CD4-positive, CD25-positive, alpha-beta regulatory T cell (primary cell): ENCODE measurements at regions not wholly inside any gene's neighbourhood (a gene's known extent, or its start where the extent isn't known, plus 50 kb on each side); places are given as distances from the start of the nearest gene placed in this dataset.
"Not testable (repeated sequence)": the region's sequence is repeated elsewhere in the genome, so short reads cannot be mapped to it uniquely, and the experiment has no call there.

ENCODE experiments used
- ATAC-seq, 2 donors: fragments of 150-1000 bp; cut with Tn5 transposase; one replicate each; pipeline ENCODE4 v1.10.0; 2021; ENCODE audit warnings: low read depth in 2 of 2, moderate number of reproducible peaks in 2 of 2, moderate library complexity in 1 of 2
- DNase-seq, 3 donors: peaks; one replicate each; pipeline versions ENCODE4 v3.0.0 to v3.0.0-alpha.2; 2012 to 2022; ENCODE audit warnings: mixed read lengths in 1 of 3
- H3K27ac ChIP-seq: one replicate; pipeline ENCODE4 v1.7.0; 2013; ENCODE audit warnings: mild to moderate bottlenecking, low read length; ENCODE audit not compliant: insufficient read depth, poor library complexity, severe bottlenecking
- H3K27me3 ChIP-seq: one replicate; pipeline ENCODE4 v1.7.0; 2013; ENCODE audit warnings: low read length; ENCODE audit not compliant: control insufficient read depth, insufficient read depth
- H3K36me3 ChIP-seq: one replicate; pipeline ENCODE4 v1.7.0; 2013; ENCODE audit warnings: mild to moderate bottlenecking, low read length, moderate library complexity; ENCODE audit not compliant: control insufficient read depth, insufficient read depth
- H3K4me1 ChIP-seq: 2 replicates; pipeline ENCODE4 v1.7.0; 2013; ENCODE audit warnings: mild to moderate bottlenecking, low read length; ENCODE audit not compliant: insufficient read depth, control insufficient read depth, poor library complexity, severe bottlenecking
- H3K4me3 ChIP-seq: one replicate; pipeline ENCODE4 v1.7.0; 2013; ENCODE audit warnings: low read depth, mild to moderate bottlenecking, low read length, moderate library complexity
- H3K9me3 ChIP-seq, 2 experiments: 1 replicate in 1 of 2; 2 replicates in 1 of 2; pipeline ENCODE4 v1.7.0; 2013; ENCODE audit warnings: low read length in 2 of 2, mild to moderate bottlenecking in 1 of 2, moderate library complexity in 1 of 2; ENCODE audit not compliant: control insufficient read depth in 2 of 2
- H3K27ac Mint-ChIP-seq, 3 donors: one replicate each; pipeline ENCODE4 v1.8.0; 2020 to 2022; ENCODE audit warnings: mild to moderate bottlenecking in 3 of 3, mixed read lengths in 3 of 3, moderate library complexity in 2 of 3
- H3K27me3 Mint-ChIP-seq: one replicate; pipeline ENCODE4 v1.8.0; 2022; ENCODE audit warnings: mild to moderate bottlenecking, mixed read lengths
- H3K36me3 Mint-ChIP-seq: one replicate; pipeline ENCODE4 v1.8.0; 2020; ENCODE audit warnings: mixed read lengths
- H3K4me1 Mint-ChIP-seq, 4 donors: one replicate each; pipeline ENCODE4 v1.8.0; 2020 to 2022; ENCODE audit warnings: mixed read lengths in 4 of 4, mild to moderate bottlenecking in 1 of 4
- H3K4me3 Mint-ChIP-seq, 4 donors: one replicate each; pipeline ENCODE4 v1.8.0; 2020 to 2022; ENCODE audit warnings: mild to moderate bottlenecking in 4 of 4, mixed read lengths in 4 of 4, moderate library complexity in 3 of 4
- H3K9me3 Mint-ChIP-seq, 7 donors: one replicate each; pipeline ENCODE4 v1.8.0; 2020 to 2022; ENCODE audit warnings: mixed read lengths in 7 of 7, mild to moderate bottlenecking in 3 of 7, moderate library complexity in 2 of 7

DNA sequence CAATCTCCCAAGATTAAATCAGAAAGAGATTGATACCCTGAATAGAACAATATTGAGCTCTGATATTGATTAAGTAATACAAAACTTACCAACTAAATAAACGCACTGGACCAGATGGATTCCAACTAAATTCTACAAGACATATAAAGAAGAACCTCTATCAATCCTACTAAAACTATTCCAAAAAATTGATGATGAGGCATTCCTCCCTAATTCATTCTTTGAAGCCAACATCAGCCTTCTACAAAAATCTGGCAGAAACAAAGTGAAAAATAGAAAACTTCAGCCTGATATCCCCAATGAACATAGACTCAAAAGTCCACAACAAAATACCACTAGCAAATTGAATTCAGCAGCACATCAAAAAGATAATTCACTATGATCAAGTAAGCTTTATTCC, 695.5 kb downstream of the NYAP2 start:
- H3K4me3 ChIP-seq, result no peak overlapping the region
- no peak for ATAC-seq
- no peaks in the 10 kb centered on the region for H3K4me1 Mint-ChIP-seq

DNA sequence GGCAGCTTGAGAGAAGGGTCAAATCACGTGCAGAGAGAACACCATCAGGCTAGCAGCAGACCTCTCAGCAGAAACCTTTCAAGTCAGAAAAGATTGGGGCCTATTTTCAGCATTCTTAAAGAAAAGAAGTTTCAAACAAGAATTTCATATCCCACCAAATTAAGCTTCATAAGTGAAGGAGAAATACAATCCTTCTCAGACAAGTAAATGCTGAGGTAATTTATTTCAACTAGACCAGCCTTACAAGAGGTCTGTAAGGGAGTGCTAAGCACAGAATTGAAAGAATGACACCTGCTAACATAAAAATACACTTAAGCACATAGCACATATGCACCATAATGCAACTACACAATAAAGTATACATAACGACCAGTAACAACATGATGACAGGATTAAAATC, 693.9 kb downstream of the NYAP2 start:
- H3K4me1 Mint-ChIP-seq, result no peaks in the 10 kb centered on the region
- DNase-seq, result no peak
- Histone ChIP-seq H3K27ac (no peak overlapping the region), H3K27me3 (no peaks in the 10 kb centered on the region), H3K4me1 (no peaks in the 10 kb centered on the region), H3K9me3 (no peaks in the 10 kb centered on the region), H3K36me3 (no peaks in the 10 kb centered on the region), H3K4me3 (no peak overlapping the region)
- H3K27me3 Mint-ChIP-seq, result no peaks in the 10 kb centered on the region
- no peak for ATAC-seq
- no peak overlapping the region for H3K27ac Mint-ChIP-seq
- peaks cover 0 to 8% (median 2%) of the 10 kb centered on the region in 7 donors for H3K9me3 Mint-ChIP-seq
- no peaks in the 10 kb centered on the region for H3K36me3 Mint-ChIP-seq
- no peak overlapping the region for H3K4me3 Mint-ChIP-seq

More for the DNA sequence above, 695.5 kb downstream of the NYAP2 start:
- H3K9me3 Mint-ChIP-seq, result peaks cover 0 to 8% (median 2%) of the 10 kb centered on the region in 7 donors
- no peaks in the 10 kb centered on the region for H3K27me3 Mint-ChIP-seq
- H3K4me3 Mint-ChIP-seq, result no peak overlapping the region
- Histone ChIP-seq H3K9me3 (no peaks in the 10 kb centered on the region), H3K4me1 (no peaks in the 10 kb centered on the region), H3K27ac (no peak overlapping the region), H3K27me3 (no peaks in the 10 kb centered on the region), H3K36me3 (no peaks in the 10 kb centered on the region)
- DNase-seq, result no peak
- H3K27ac Mint-ChIP-seq, result no peak overlapping the region
- no peaks in the 10 kb centered on the region for H3K36me3 Mint-ChIP-seq

DNA sequence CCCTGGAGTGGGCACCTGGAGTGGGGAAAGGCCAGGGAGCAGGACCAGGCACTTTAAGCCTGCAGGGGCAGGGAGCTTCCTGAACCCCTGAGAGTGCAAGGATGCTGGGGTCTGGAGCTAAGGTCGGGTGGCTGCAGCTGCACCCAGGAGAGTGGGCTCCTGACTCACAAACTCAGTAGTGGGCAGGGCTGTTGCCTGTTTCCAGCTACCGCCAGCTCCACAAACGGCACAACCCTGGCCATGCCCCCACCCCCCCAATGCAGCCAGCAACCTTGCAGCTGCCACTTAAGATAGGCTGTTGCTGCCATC, 688.8 kb downstream of the NYAP2 start:
- H3K36me3 ChIP-seq, result no peaks in the 10 kb centered on the region
- H3K9me3 Mint-ChIP-seq, result peaks cover 0 to 8% (median 0%) of the 10 kb centered on the region in 7 donors
- H3K36me3 Mint-ChIP-seq, result no peaks in the 10 kb centered on the region
- H3K27ac ChIP-seq, result no peak overlapping the region
- no peak overlapping the region for H3K4me3 Mint-ChIP-seq
- no peaks in the 10 kb centered on the region for H3K4me1 ChIP-seq
- ATAC-seq, result no peak
- H3K4me1 Mint-ChIP-seq, result no peaks in the 10 kb centered on the region
- H3K4me3 ChIP-seq, result no peak overlapping the region
- H3K27me3 Mint-ChIP-seq, result no peaks in the 10 kb centered on the region
- no peaks in the 10 kb centered on the region for H3K9me3 ChIP-seq
- DNase-seq, result no peak
- H3K27me3 ChIP-seq, result no peaks in the 10 kb centered on the region
- H3K27ac Mint-ChIP-seq, result no peak overlapping the region

DNA sequence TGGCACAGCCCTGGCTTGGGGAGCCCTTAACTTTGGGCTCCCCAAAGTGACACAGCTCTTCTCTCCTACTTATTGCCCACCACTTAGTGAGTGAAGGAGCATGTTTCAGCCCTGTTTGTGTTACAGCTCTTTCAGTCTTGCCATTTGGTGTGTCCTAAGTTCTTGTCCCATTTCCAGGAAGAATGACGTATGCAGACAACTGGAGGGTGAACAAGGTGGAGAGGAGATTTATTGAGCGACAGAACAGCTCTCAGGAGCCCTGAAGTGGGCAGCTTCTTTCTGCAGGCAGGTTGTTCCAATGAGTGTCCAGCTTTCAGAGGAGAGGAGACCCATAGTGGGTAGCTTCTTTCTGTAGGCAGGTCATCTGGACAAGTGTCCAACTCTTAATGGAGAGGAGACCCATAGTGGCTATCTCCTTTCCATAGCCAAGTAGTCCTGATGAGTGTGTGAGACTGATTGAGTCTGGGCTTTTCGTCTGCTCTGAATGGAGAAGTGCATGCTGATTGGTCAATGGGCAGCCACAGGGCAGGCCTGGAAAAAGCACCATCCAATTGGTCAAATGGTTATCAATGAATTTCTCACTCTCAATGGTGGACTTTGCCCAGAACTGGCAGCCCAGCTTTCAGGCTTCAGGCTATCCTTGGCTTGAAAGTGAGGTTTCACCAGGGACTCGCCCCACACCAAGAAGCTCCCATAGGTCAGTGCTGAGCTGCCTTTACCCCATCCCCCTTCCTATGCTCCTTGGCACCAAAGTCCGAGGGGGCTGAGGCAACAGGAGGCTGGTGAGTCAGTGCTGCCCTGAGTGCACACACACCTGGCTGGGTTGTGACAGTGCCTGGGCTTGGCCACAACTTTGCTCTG, 688.2 kb downstream of the NYAP2 start:
- no peak overlapping the region for H3K4me3 Mint-ChIP-seq

DNA sequence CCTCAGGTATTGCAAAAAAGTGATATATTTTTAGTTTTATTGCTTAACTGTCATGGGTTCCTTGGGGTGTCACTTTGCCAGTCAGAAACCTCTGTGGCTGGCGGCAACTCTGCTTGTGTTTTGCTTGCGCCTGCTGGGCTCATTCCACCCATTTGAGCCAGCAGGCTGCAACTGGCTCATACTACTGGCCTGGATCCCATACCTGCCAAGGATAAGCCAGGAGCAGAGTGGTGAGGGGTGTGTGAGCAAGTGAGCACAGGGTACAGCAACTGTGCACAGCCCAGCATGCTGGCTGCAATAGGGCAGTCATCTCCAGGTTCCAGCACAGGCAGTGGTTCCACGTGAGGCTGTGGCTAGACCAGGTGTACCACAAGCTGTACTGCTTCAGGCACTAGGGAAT, 687.5 kb downstream of the NYAP2 start:
- H3K4me1 Mint-ChIP-seq, result no peaks in the 10 kb centered on the region
- Histone ChIP-seq H3K36me3 (no peaks in the 10 kb centered on the region), H3K9me3 (no peaks in the 10 kb centered on the region), H3K27ac (no peak overlapping the region), H3K4me3 (no peak overlapping the region), H3K4me1 (no peaks in the 10 kb centered on the region), H3K27me3 (no peaks in the 10 kb centered on the region)
- H3K27me3 Mint-ChIP-seq, result no peaks in the 10 kb centered on the region
- H3K9me3 Mint-ChIP-seq, result peaks cover 0 to 7% (median 2%) of the 10 kb centered on the region in 7 donors
- no peaks in the 10 kb centered on the region for H3K36me3 Mint-ChIP-seq
- no peak overlapping the region for H3K27ac Mint-ChIP-seq
- no peak for DNase-seq
- no peak for ATAC-seq
- no peak overlapping the region for H3K4me3 Mint-ChIP-seq

More for the DNA sequence above, 688.2 kb downstream of the NYAP2 start:
- Mint-ChIP-seq H3K9me3 (peaks cover 0 to 7% (median 2%) of the 10 kb centered on the region in 7 donors), H3K27ac (no peak overlapping the region), H3K36me3 (no peaks in the 10 kb centered on the region), H3K4me1 (no peaks in the 10 kb centered on the region), H3K27me3 (no peaks in the 10 kb centered on the region)
- Histone ChIP-seq H3K27ac (no peak overlapping the region), H3K9me3 (no peaks in the 10 kb centered on the region), H3K27me3 (no peaks in the 10 kb centered on the region), H3K4me3 (no peak overlapping the region), H3K36me3 (no peaks in the 10 kb centered on the region), H3K4me1 (no peaks in the 10 kb centered on the region)
- DNase-seq, result no peak
- ATAC-seq, result no peak

DNA sequence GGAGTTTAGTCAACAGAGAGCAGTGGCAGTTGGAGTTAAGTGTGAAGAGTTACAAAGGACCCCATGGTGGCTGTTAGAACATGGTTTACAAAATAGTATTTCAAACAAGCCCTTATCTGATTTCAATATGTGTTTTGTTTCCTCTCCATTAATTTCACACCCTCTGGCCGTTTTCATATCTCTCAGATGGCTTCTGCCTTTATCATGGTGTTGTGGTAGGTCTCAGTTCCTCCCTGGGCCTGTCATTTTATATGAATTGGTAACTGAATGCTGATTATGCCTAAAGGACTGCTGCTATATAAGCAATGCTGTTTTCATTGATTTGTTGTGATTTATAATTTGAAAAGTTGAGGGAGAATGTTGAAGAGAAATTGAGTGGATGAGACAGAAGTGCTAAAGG, 686.7 kb downstream of the NYAP2 start:
- Histone ChIP-seq H3K9me3 (no peaks in the 10 kb centered on the region), H3K27me3 (no peaks in the 10 kb centered on the region), H3K36me3 (no peaks in the 10 kb centered on the region), H3K4me3 (no peak overlapping the region), H3K4me1 (no peaks in the 10 kb centered on the region), H3K27ac (no peak overlapping the region)
- Mint-ChIP-seq H3K36me3 (no peaks in the 10 kb centered on the region), H3K4me1 (no peaks in the 10 kb centered on the region), H3K27me3 (no peaks in the 10 kb centered on the region), H3K4me3 (no peak overlapping the region), H3K27ac (no peak overlapping the region), H3K9me3 (peaks cover 0 to 7% (median 2%) of the 10 kb centered on the region in 7 donors)
- no peak for ATAC-seq
- no peak for DNase-seq

DNA sequence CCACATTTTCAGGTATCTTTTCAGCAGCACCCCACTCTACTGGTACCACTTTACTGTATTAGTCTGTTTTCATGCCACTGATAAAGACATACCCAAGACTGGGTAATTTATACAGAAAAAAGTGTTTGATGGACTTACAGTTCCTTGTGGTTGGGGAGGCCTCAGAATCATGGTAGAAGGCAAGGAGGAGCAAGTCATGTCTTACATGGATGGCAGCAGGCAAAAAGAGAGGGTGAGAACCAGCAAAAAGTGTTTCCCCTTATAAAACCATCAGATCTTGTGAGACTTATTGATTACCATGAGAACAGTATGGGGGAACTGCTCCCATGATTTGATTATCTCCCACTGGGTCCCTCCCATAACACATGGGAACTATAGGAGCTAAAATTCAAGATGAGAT, 685.9 kb downstream of the NYAP2 start:
- H3K27ac ChIP-seq, H3K9me3 Mint-ChIP-seq, DNase-seq, ATAC-seq, H3K36me3 ChIP-seq, H3K4me3 ChIP-seq, H3K27me3 Mint-ChIP-seq, H3K27me3 ChIP-seq, H3K4me3 Mint-ChIP-seq, H3K36me3 Mint-ChIP-seq, H3K27ac Mint-ChIP-seq, H3K4me1 Mint-ChIP-seq, H3K4me1 ChIP-seq, H3K9me3 ChIP-seq: not testable (repeated sequence)

DNA sequence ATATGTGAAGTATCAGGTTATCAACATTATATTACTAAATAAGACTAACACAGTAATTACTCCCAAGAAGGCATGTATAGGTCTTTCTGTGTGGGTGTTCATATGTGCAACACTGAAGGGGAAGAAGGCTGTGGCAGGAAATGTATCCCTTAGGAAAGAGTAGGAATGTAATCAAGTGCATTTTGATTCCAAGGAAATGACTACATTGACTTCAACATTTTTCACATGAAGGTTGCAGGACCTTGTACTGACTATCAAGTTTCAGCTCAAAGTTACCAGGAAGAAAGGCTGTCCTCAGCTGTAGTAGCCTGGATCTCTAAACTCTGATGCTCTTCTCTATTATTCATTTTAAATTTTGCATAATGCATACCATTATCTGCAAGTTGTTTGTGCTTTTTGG, 680.8 kb downstream of the NYAP2 start:
- DNase-seq (no peak), ATAC-seq (no peak)
- Histone ChIP-seq H3K27me3 (no peaks in the 10 kb centered on the region), H3K9me3 (no peaks in the 10 kb centered on the region), H3K4me1 (no peaks in the 10 kb centered on the region), H3K4me3 (no peak overlapping the region), H3K36me3 (no peaks in the 10 kb centered on the region), H3K27ac (no peak overlapping the region)
- Mint-ChIP-seq H3K4me1 (no peaks in the 10 kb centered on the region), H3K27me3 (no peaks in the 10 kb centered on the region), H3K27ac (no peak overlapping the region), H3K9me3 (peaks cover 0 to 2% (median 2%) of the 10 kb centered on the region in 7 donors), H3K4me3 (no peak overlapping the region), H3K36me3 (no peaks in the 10 kb centered on the region)
